Choroid plexus epithelial cell (primary cell): ENCODE measurements at regions not wholly inside any gene's neighbourhood (a gene's known extent, or its start where the extent isn't known, plus 50 kb on each side); places are given as distances from the start of the nearest gene placed in this dataset.

Experiments used
- DNase-seq: peaks from one replicate; pipeline ENCODE4 v3.0.0-alpha.2; 2010; ENCODE audit warnings: low read depth
- H3K4me3 ChIP-seq: 2 replicates; pipeline ENCODE4 v1.5.1; 2011; ENCODE audit warnings: low read depth, mild to moderate bottlenecking, control low read depth, low read length, moderate library complexity
- CTCF ChIP-seq: conservative IDR thresholded peaks from 2 replicates; pipeline ENCODE4 v1.5.1; 2011; ENCODE audit warnings: low read depth, mild to moderate bottlenecking, control low read depth, inconsistent platforms, low read length, moderate library complexity

GRCh38 chr13:65011378-65011777 is 2218.8 kb downstream of the PCDH9 start:
- H3K4me3 ChIP-seq = no peak overlapping the region
- DNase-seq = no peak
- TF ChIP-seq CTCF = no peak

- no peak overlapping the region for H3K4me3 ChIP-seq
- no peak for DNase-seq
- TF ChIP-seq CTCF = no peak
These were observed 2232.7 kb downstream of the PCDH9 start for GRCh38 chr13:64997438-64997837.

GRCh38 chr13:64993514-64994164 is 2236.5 kb downstream of the PCDH9 start:
- TF ChIP-seq CTCF = no peak

GRCh38 chr13:64992314-64992713 is 2237.8 kb downstream of the PCDH9 start:
- H3K4me3 ChIP-seq = no peak overlapping the region
- peak; percentile 65 for DNase-seq
- TF ChIP-seq CTCF = no peak

More at GRCh38 chr13:64993514-64994164, 2236.5 kb downstream of the PCDH9 start:
- H3K4me3 ChIP-seq = no peak overlapping the region
- DNase-seq = no peak

- H3K4me3 ChIP-seq = no peak overlapping the region
- no peak for DNase-seq
- no peak for TF ChIP-seq CTCF
These were observed 2245.1 kb downstream of the PCDH9 start for GRCh38 chr13:64985075-64985474.

- TF ChIP-seq CTCF = no peak
- no peak overlapping the region for H3K4me3 ChIP-seq
- DNase-seq = no peak
These were observed 2267.7 kb downstream of the PCDH9 start for GRCh38 chr13:64962404-64962803.

GRCh38 chr13:64959276-64959675 is 2270.9 kb downstream of the PCDH9 start:
- H3K4me3 ChIP-seq = no peak overlapping the region
- no peak for TF ChIP-seq CTCF

More at GRCh38 chr13:64959276-64959675, 2270.9 kb downstream of the PCDH9 start:
- DNase-seq = no peak
